HEK293 (cell line): ENCODE measurements at regions not wholly inside any gene's neighbourhood (a gene's known extent, or its start where the extent isn't known, plus 50 kb on each side); places are given as distances from the start of the nearest gene placed in this dataset.

ENCODE experiments used
- CTCF ChIA-PET: fragments of 350-600 bp; formaldehyde crosslinking; extraction: SDS; loops from one replicate; lab custom pipeline; 2021; ENCODE audit warnings: antibody characterized with exemption; lab: Yijun Ruan, JAX
- POLR2A ChIA-PET: fragments of 300-600 bp; formaldehyde crosslinking; extraction: SDS; loops from one replicate; lab custom pipeline; 2020; ENCODE audit warnings: antibody characterized with exemption, inconsistent platforms; lab: Yijun Ruan, JAX
- H3K27ac ChIP-seq: fragments of 200-500 bp; sonication (Bioruptor generic); 2 replicates; pipeline ENCODE4 v1.5.1; 2014; ENCODE audit warnings: low read depth, low read length, control low read depth, inconsistent platforms; ENCODE audit errors: extremely low read depth
- H3K36me3 ChIP-seq, 2 experiments: fragments of 200-500 bp in 1 of 2; sonication (Bioruptor generic) in 1 of 2; 1 replicate in 1 of 2; 2 replicates in 1 of 2; pipeline ENCODE4 v1.5.1; 2014 to 2017; ENCODE audit warnings: inconsistent platforms in 2 of 2, low read length in 2 of 2; ENCODE audit not compliant: control insufficient read depth in 2 of 2, insufficient read depth in 1 of 2
- H3K4me1 ChIP-seq: fragments of 200-500 bp; sonication (Bioruptor generic); 2 replicates; pipeline ENCODE4 v1.5.1; 2014; ENCODE audit warnings: mild to moderate bottlenecking, low read length, inconsistent platforms; ENCODE audit not compliant: control insufficient read depth, insufficient read depth
- H3K4me3 ChIP-seq: 2 replicates; pipeline ENCODE4 v1.5.1; 2011; ENCODE audit warnings: low read depth, mild to moderate bottlenecking, control low read depth, low read length, moderate library complexity
- H3K9me3 ChIP-seq: fragments of 200-500 bp; sonication (Bioruptor generic); 2 replicates; pipeline ENCODE4 v1.5.1; 2014; ENCODE audit warnings: low read depth, low read length, inconsistent platforms; ENCODE audit not compliant: control insufficient read depth, insufficient read depth
- GLI2 ChIP-seq: fragments of 450-650 bp; formaldehyde crosslinking; IDR thresholded peaks from 2 replicates; pipeline ENCODE4; 2017; ENCODE audit warnings: missing biosample characterization, missing genetic modification characterization, low read depth, borderline replicate concordance
- GLIS2 ChIP-seq: fragments of 450-650 bp; formaldehyde crosslinking; IDR thresholded peaks from 2 replicates; pipeline ENCODE4 v1.5.1; 2016; ENCODE audit warnings: missing biosample characterization, missing genetic modification characterization
- INSM2 ChIP-seq: fragments of 450-650 bp; formaldehyde crosslinking; IDR thresholded peaks from 2 replicates; pipeline ENCODE4 v1.5.1; 2016; ENCODE audit warnings: missing biosample characterization, missing genetic modification characterization
- MEIS1 ChIP-seq: sonication (generic); formaldehyde crosslinking; IDR thresholded peaks from 2 replicates; pipeline ENCODE4 v1.8.1; 2022; ENCODE audit warnings: missing genetic modification reagents, mild to moderate bottlenecking, borderline replicate concordance
- SP2 ChIP-seq: fragments of 450-650 bp; formaldehyde crosslinking; IDR thresholded peaks from 2 replicates; pipeline ENCODE4 v1.5.1; 2016; ENCODE audit warnings: missing biosample characterization, missing genetic modification characterization
- ZBTB1 ChIP-seq: fragments of 450-650 bp; formaldehyde crosslinking; IDR thresholded peaks from 2 replicates; pipeline ENCODE4 v1.5.1; 2016; ENCODE audit warnings: missing biosample characterization, missing genetic modification characterization
- ZNF112 ChIP-seq: fragments of 450-650 bp; formaldehyde crosslinking; IDR thresholded peaks from 2 replicates; pipeline ENCODE4 v1.5.0; 2017; ENCODE audit warnings: missing biosample characterization, missing genetic modification characterization
- ZNF24 ChIP-seq: fragments of 450-650 bp; formaldehyde crosslinking; IDR thresholded peaks from 2 replicates; pipeline ENCODE4 v1.5.1; 2016; ENCODE audit warnings: missing biosample characterization, missing genetic modification characterization
- ZNF248 ChIP-seq: fragments of 450-650 bp; formaldehyde crosslinking; IDR thresholded peaks from 2 replicates; pipeline ENCODE4 v1.5.1; 2017; ENCODE audit warnings: missing biosample characterization, missing genetic modification characterization
- ZNF274 ChIP-seq, 2 experiments: fragments of 200-500 bp in 1 of 2; fragments of 450-650 bp in 1 of 2; sonication (Bioruptor generic) in 1 of 2; formaldehyde crosslinking in 1 of 2; IDR thresholded peaks; 2 replicates each; pipeline versions ENCODE4 v1.5.1 to v1.6.1; 2014 to 2016; ENCODE audit warnings: borderline replicate concordance in 1 of 2, inconsistent platforms in 1 of 2, low read length in 1 of 2, missing biosample characterization in 1 of 2, missing genetic modification characterization in 1 of 2
- ZNF37A ChIP-seq: fragments of 450-650 bp; IDR thresholded peaks from 2 replicates; pipeline ENCODE4 v1.5.1; 2018; ENCODE audit warnings: missing biosample characterization, missing genetic modification characterization
- ZNF48 ChIP-seq: fragments of 450-650 bp; formaldehyde crosslinking; IDR thresholded peaks from 2 replicates; pipeline ENCODE4 v1.5.1; 2016; ENCODE audit warnings: missing biosample characterization, missing genetic modification characterization
- ZNF518A ChIP-seq: fragments of 450-650 bp; formaldehyde crosslinking; conservative IDR thresholded peaks from 2 replicates; pipeline ENCODE4 v1.5.1; 2016; ENCODE audit warnings: low read depth, missing biosample characterization, missing genetic modification characterization
- ZNF610 ChIP-seq: fragments of 450-650 bp; formaldehyde crosslinking; IDR thresholded peaks from 2 replicates; pipeline ENCODE4 v1.5.1; 2016; ENCODE audit warnings: missing biosample characterization, missing genetic modification characterization, borderline replicate concordance
- ZNF645 ChIP-seq: fragments of 450-650 bp; formaldehyde crosslinking; IDR thresholded peaks from 2 replicates; pipeline ENCODE4; 2016; ENCODE audit warnings: missing biosample characterization, missing genetic modification characterization
- ZNF660 ChIP-seq: fragments of 450-650 bp; IDR thresholded peaks from 2 replicates; pipeline ENCODE4 v1.5.1; 2018; ENCODE audit warnings: missing biosample characterization, mild to moderate bottlenecking, missing genetic modification characterization
- ZNF791 ChIP-seq: fragments of 450-650 bp; formaldehyde crosslinking; IDR thresholded peaks from 2 replicates; pipeline ENCODE4 v1.5.1; 2016; ENCODE audit warnings: missing biosample characterization, missing genetic modification characterization
- ZSCAN23 ChIP-seq: fragments of 450-650 bp; formaldehyde crosslinking; IDR thresholded peaks from 2 replicates; pipeline ENCODE4 v1.5.1; 2016; ENCODE audit warnings: missing biosample characterization, missing genetic modification characterization
- TF ChIP-seq, protein P1 (sequence below): fragments of 450-650 bp; formaldehyde crosslinking; IDR thresholded peaks from 2 replicates; pipeline ENCODE4 v1.5.1; 2016; ENCODE audit warnings: missing biosample characterization, missing genetic modification characterization
- TF ChIP-seq, protein P2 (sequence below): sonication (generic); formaldehyde crosslinking; IDR thresholded peaks from 2 replicates; pipeline ENCODE4 v1.8.1; 2022; ENCODE audit warnings: mild to moderate bottlenecking, moderate library complexity, missing genetic modification reagents

- no peak for TF ChIP-seq MEIS1
- TF ChIP-seq ZNF48 (tag by site-specific recombination) = no peak
- TF ChIP-seq ZNF37A = no peak
- no peak for TF ChIP-seq ZNF274 (IDR thresholded peaks at IDR 0.05; ENCODE audit: low read length)
- no peak for TF ChIP-seq ZNF274 (tag by site-specific recombination; IDR thresholded peaks at IDR 0.05; ENCODE audit: borderline replicate concordance)
- no peak for TF ChIP-seq GLI2 (tag by site-specific recombination)
- no peak for TF ChIP-seq ZNF518A (tag by site-specific recombination)
These were observed 876.1 kb upstream of the GBE1 start (continued) for GRCh38 chr3:82637574-82637973.

GRCh38 chr3:82636177-82636576 lies 874.7 kb upstream of the GBE1 start:
- TF ChIP-seq GLIS2 (tag by site-specific recombination) (no peak), ZNF791 (tag by site-specific recombination) (no peak)
- Histone ChIP-seq H3K36me3 (no peaks in the 10 kb centered on the region), H3K9me3 (no peaks in the 10 kb centered on the region), H3K27ac (no peak overlapping the region), H3K4me1 (no peaks in the 10 kb centered on the region), H3K4me3 (no peak overlapping the region)
- POLR2A ChIA-PET = no interaction called here
- CTCF ChIA-PET = no interaction called here

- no peaks in the 10 kb centered on the region for H3K36me3 ChIP-seq
- POLR2A ChIA-PET = no interaction called here
- no peaks in the 10 kb centered on the region for H3K9me3 ChIP-seq
- H3K4me1 ChIP-seq = no peaks in the 10 kb centered on the region
- CTCF ChIA-PET = no interaction called here
- H3K27ac ChIP-seq = no peak overlapping the region
- TF ChIP-seq INSM2 = no peak
- no peak overlapping the region for H3K4me3 ChIP-seq
These were observed 871.9 kb upstream of the GBE1 start for GRCh38 chr3:82633319-82633718.

- ChIA-PET POLR2A (no interaction called here), CTCF (no interaction called here)
- Histone ChIP-seq H3K36me3 (no peaks in the 10 kb centered on the region), H3K4me3 (no peak overlapping the region), H3K27ac (no peak overlapping the region), H3K4me1 (no peaks in the 10 kb centered on the region), H3K9me3 (no peaks in the 10 kb centered on the region)
- TF ChIP-seq ZSCAN23 = no peak
- TF ChIP-seq ZNF645 (tag by site-specific recombination) = no peak
- no peak for TF ChIP-seq ZNF610 (tag by site-specific recombination)
- no peak for TF ChIP-seq ZNF24
- no peak for TF ChIP-seq ZNF660 (tag by site-specific recombination)
- TF ChIP-seq, protein P1, sequence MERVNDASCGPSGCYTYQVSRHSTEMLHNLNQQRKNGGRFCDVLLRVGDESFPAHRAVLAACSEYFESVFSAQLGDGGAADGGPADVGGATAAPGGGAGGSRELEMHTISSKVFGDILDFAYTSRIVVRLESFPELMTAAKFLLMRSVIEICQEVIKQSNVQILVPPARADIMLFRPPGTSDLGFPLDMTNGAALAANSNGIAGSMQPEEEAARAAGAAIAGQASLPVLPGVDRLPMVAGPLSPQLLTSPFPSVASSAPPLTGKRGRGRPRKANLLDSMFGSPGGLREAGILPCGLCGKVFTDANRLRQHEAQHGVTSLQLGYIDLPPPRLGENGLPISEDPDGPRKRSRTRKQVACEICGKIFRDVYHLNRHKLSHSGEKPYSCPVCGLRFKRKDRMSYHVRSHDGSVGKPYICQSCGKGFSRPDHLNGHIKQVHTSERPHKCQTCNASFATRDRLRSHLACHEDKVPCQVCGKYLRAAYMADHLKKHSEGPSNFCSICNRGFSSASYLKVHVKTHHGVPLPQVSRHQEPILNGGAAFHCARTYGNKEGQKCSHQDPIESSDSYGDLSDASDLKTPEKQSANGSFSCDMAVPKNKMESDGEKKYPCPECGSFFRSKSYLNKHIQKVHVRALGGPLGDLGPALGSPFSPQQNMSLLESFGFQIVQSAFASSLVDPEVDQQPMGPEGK (tag by site-specific recombination) = no peak
- no peak for TF ChIP-seq SP2 (tag by site-specific recombination)
- no peak for TF ChIP-seq ZNF248 (tag by site-specific recombination)
- TF ChIP-seq ZNF112 (tag by site-specific recombination) = no peak
- TF ChIP-seq ZBTB1 (tag by site-specific recombination) = no peak
- TF ChIP-seq, protein P2, sequence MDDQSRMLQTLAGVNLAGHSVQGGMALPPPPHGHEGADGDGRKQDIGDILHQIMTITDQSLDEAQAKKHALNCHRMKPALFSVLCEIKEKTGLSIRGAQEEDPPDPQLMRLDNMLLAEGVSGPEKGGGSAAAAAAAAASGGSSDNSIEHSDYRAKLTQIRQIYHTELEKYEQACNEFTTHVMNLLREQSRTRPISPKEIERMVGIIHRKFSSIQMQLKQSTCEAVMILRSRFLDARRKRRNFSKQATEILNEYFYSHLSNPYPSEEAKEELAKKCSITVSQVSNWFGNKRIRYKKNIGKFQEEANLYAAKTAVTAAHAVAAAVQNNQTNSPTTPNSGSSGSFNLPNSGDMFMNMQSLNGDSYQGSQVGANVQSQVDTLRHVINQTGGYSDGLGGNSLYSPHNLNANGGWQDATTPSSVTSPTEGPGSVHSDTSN (CRISPR knock-in tag) = no peak
These were observed 868.5 kb upstream of the GBE1 start for GRCh38 chr3:82629937-82630336.
